ENCODE measurements at regions not wholly inside any gene's neighbourhood (a gene's known extent, or its start where the extent isn't known, plus 50 kb on each side); places are given as distances from the start of the nearest gene placed in this dataset.

GRCh38 chr1:56142301-56142700, 437.1 kb downstream of the PLPP3 start:
- TF ChIP-seq POLR2A (IDR thresholded peaks at IDR 0.05) (no peak), CTCF (IDR thresholded peaks at IDR 0.05) (no peak), EP300 (IDR thresholded peaks at IDR 0.05) (no peak)

Data from tibial nerve (tissue), 4 donors.